ENCODE measurements at regions not wholly inside any gene's neighbourhood (a gene's known extent, or its start where the extent isn't known, plus 50 kb on each side); places are given as distances from the start of the nearest gene placed in this dataset.

DNA sequence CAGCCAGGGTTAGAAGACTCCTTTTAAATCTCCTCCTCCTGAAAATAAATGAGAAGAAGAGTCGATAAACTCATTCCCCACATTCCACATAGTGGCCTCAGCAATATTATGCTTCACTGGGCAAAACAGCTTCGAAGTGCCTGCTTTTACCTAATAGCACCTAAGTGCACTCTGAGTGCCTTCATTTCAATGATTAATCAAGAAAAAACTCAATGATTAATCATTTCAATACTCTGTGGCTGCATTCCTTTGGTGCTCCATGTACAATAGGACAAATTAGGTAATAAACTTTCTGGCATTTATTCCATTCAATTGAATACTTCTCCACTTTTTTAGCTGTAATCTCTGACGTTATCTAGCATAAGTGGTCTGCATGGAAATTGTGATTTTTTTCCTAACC lies 174.6 kb downstream of the CCDC71L start:
- TF ChIP-seq POLR2A (IDR thresholded peaks at IDR 0.05) (no peak), EP300 (IDR thresholded peaks at IDR 0.05) (no peak)
